Neural cell (in vitro differentiated cells): ENCODE measurements at regions not wholly inside any gene's neighbourhood (a gene's known extent, or its start where the extent isn't known, plus 50 kb on each side); places are given as distances from the start of the nearest gene placed in this dataset.

Experiments used
- CTCF ChIP-seq: fragments of 450-650 bp; IDR thresholded peaks from 2 replicates; pipeline ENCODE4 v1.5.1; 2014; ENCODE audit warnings: antibody characterized with exemption, mild to moderate bottlenecking, moderate library complexity; ENCODE audit not compliant: poor library complexity, severe bottlenecking
- EZH2 ChIP-seq: fragments of 200-600, 300-800 bp; shearing (Covaris generic), sonication (generic); IDR thresholded peaks from 2 replicates; pipeline ENCODE4 v1.6.1; 2014; ENCODE audit warnings: antibody characterized with exemption, low read length, borderline replicate concordance, mild to moderate bottlenecking; ENCODE audit not compliant: insufficient read depth, poor library complexity, severe bottlenecking

- no peak for TF ChIP-seq EZH2
- no peak for TF ChIP-seq CTCF
Observed at GRCh38 chr13:22086597-22087330, 415.9 kb downstream of the FGF9 start.
